ENCODE measurements at regions not wholly inside any gene's neighbourhood (a gene's known extent, or its start where the extent isn't known, plus 50 kb on each side); places are given as distances from the start of the nearest gene placed in this dataset.
A peak's percentile ranks its signal among the peaks of the same experiment; 100 is the strongest.
"Not testable (repeated sequence)": the region's sequence is repeated elsewhere in the genome, so short reads cannot be mapped to it uniquely, and the experiment has no call there.

GRCh38 chr7:79636849-79637248 is 183.4 kb upstream of the MAGI2 start:
- no peak for DNase-seq (ENCODE audit: low read depth)

GRCh38 chr7:79625921-79626320 is 172.5 kb upstream of the MAGI2 start:
- DNase-seq (ENCODE audit: low read depth): not testable (repeated sequence)

DNA sequence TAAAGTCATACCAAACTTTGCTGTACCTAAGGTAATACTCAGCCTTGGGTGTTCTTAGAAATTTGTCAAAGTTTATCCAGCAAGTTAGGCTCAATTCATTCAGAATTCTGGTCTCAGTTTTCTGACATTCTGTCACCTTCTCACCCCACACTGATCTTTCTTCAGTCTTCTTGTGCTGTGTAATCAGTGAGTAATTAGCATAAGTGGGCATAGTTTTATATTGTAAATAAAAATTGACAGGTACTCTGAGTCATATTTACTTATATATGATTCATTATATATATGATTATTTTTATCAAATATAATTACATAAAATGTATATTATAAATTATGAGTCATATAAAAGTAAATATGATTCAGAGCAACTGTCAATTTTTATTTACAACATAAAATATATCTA is 170.9 kb upstream of the MAGI2 start:
- no peak for DNase-seq (ENCODE audit: low read depth)

GRCh38 chr7:79622781-79623180 is 169.3 kb upstream of the MAGI2 start:
- DNase-seq (ENCODE audit: low read depth): no peak

DNA sequence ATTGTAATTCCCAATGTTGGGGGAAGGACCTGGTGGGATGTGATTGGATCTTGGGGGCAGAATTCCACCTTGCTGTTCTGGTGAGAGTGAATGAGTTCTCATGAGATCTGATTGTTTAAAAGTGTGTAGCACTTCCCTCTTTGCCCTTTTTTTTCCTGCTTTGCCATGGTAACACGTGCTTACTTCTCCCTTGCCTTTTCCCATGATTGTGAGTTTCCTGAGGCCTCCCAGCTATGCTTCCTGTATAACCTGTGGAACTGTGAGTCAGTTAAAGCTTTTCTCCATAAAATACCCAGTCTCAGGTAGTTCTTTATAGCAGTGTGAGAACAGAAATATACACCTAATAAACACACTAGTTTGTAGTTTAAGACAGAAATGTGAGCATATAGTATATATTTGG is 166.8 kb upstream of the MAGI2 start:
- DNase-seq (ENCODE audit: low read depth): no peak

DNA sequence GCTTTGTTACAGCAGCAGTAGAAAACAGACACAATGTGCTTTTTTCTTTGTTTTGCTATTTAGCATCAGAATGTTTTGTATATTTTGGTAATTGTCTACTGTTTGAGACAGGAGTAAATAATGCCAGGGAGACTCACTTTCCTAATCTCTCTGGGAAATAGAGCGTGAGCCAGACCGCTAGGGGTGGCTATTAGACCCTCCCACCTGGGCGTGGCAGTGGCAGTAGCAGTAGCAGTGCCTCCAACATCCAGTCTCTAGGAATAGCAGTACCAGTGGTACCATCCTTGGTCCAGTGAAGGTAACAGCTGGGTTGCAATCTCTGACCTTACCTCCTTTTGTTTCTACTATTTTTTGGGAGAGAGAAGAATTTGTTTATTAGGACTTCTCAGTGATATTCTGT is 165.7 kb upstream of the MAGI2 start:
- no peak for DNase-seq (ENCODE audit: low read depth)

DNA sequence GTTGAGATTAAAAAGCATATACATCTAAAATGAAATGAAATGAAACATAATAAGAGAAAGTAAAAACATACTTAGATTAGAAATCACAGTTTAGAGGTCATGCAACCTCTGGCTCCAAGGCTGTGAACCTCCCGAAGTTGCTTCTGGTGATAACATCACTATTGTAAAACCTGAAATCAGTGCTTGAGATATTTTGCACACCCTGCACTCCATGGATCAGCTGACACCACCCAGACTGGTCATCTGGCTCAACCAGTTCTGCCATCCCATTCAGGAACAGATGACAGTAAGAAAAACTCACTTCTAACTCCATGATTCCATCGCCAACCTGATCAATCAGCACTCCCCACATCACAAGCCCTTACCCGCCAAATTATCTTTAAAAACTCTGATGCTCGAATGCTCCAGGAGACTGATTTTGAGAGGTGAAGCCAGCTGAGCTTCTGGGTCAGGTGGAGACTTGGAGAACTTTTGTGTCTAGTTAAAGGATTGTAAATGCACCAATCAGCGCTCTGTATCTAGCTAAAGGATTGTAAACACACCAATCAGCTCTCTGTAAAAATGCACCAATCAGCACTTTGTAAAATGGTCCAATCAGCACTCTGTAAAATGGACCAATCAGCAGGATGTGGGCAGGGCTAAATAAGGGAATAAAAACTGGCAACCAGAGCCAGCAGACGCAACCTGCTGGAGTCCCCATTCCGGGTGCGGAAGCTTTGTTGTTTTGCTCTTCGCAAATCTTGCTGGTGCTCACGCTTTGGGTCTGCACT is 162.6 kb upstream of the MAGI2 start:
- no peak for DNase-seq (ENCODE audit: low read depth)

DNA sequence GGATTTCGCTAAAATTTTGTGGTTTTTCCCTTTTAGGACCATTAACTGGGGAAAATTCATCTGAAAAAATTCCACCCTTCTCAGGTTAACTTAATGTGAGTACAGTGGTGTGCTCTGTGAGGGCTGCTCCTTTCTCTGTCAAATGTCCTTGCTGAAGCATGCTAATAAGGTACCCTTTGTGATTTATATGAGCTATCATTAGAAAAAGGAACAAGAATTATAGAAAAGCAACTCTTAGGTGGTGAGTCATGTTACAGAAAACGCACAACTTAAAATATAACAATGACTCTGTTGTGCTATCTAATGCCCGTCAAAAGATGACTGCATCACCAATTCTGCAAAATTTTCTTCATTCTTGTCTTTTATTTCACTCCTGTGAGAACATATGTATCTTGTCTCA is 162.0 kb upstream of the MAGI2 start:
- peak; percentile 7 for DNase-seq (ENCODE audit: low read depth)

DNA sequence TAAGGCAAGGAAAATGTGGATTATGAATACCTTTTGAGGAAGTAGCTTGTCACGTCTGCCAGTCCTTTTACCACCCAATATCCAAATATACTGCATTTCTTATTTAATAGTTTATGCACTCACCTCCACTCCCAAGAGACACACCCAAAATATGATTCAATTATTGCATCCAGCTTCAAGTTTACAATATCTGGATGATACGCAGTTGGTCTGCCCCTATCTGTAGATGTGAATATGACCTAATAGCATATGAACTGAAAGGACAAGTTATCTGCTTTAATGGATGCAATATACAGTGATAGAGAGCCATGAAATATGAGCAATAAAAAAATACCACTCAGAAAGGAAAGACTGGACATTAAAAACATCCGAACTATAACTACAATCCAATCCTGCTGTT is 159.4 kb upstream of the MAGI2 start:
- no peak for DNase-seq (ENCODE audit: low read depth)

DNA sequence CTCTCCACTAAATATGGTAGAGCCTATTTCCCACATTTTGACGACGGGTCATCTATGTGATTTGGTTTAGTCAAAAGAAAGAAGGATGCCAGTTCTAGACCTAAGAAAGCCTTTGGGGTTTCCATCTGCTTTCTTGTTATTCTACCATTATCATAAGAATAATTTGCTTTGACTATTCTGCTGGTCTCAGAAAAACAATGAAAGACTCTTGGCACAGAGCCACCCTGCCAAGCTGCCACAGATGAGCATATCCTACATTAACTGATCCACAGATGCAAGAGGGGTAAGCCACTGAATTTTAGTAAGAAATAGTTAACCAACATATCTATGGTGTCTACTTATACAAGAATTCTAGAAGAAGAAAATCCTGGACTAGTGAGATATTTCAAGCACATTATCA is 158.6 kb upstream of the MAGI2 start:
- no peak for DNase-seq (ENCODE audit: low read depth)

DNA sequence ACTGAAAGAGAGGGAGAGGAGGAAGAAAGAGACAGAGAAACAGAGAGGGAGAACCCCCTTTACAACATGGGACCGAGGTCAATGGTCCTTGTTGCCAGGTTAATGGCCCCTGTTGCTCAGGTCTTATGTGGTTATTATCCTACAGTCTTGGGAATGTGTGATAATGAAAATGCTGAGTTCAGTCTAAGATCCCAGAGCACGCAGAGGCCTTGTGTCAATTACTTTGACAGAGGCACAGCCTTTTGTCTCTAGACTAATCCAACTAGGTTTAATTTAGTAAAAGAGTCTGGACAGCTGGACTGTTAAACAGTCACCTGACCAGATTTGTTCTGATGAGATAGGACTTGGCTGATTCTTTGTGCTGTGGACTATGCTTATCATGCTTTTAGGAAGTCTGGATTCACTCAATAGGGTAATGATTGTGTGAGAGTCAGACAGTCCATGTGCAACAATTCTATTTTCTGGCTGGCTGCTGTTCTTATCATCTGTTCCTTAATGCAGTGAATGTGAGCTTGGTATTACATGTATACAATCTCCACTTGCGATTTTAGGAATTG is 157.4 kb upstream of the MAGI2 start:
- DNase-seq (ENCODE audit: low read depth): no peak

- peak; percentile 15 for DNase-seq (ENCODE audit: low read depth)
Observed at GRCh38 chr7:79610313-79610712, 156.8 kb upstream of the MAGI2 start.

DNA sequence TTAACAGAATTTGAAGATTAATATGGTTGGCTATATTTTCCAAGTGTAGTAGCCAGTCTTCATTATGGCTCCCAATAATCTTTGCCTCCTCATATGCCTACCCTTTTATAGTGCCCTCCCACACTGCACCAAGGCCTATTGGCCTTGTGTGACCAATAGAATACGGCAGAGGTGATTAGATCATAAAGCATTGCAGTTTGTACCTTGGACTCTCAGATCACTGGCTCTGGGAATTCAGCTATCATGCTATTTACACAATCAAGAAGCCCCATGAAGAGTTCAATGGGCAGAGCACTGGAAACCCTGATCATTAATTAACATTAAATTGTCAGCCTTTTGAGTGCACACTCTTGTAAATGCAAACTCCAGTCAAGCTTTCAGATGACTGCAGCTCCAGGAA is 154.5 kb upstream of the MAGI2 start:
- no peak for DNase-seq (ENCODE audit: low read depth)

DNA sequence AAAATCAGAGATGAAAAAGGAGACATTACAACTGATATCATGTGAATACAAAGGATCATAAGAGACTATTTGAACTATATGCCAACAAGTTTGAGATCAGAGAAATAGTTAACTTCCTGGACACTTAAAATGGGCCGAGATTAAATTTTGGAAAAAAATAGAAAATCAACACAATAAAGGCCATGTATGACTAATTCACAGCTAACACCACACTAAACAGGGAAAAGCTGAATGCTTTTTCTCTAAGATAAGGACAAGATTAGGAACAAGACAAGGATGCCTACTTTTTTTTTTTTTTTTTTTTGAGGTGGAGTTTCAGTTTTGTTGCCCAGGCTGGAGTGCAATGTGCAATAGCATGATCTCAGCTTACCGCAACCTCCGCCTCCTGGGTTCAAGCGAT is 151.4 kb upstream of the MAGI2 start:
- no peak for DNase-seq (ENCODE audit: low read depth)

GRCh38 chr7:79598351-79598750 is 144.9 kb upstream of the MAGI2 start:
- no peak for DNase-seq (ENCODE audit: low read depth)

DNA sequence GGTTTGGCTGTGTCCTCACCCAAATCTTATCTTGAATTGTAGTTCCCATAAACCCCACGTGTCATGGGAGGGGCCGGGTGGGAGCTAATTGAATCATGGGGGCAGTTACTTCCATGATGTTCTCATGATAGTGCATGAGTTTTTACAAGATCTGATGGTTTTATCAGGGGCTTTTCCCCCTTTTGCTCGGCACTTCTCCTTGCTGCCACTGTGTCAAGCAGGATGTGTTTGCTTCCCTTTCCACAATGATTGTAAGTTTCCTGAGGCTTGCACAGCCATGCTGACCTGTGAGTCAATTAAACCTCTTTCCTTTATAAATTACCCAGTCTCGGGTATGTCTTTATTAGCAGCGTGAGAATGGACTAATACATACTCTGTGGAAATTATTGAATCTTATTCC is 141.2 kb upstream of the MAGI2 start:
- not testable (repeated sequence) for DNase-seq (ENCODE audit: low read depth)

- no peak for DNase-seq (ENCODE audit: low read depth)
Observed at GRCh38 chr7:79593866-79594301, 140.4 kb upstream of the MAGI2 start.

- DNase-seq (ENCODE audit: low read depth): no peak
Observed at GRCh38 chr7:79590916-79591623, 137.6 kb upstream of the MAGI2 start.

DNA sequence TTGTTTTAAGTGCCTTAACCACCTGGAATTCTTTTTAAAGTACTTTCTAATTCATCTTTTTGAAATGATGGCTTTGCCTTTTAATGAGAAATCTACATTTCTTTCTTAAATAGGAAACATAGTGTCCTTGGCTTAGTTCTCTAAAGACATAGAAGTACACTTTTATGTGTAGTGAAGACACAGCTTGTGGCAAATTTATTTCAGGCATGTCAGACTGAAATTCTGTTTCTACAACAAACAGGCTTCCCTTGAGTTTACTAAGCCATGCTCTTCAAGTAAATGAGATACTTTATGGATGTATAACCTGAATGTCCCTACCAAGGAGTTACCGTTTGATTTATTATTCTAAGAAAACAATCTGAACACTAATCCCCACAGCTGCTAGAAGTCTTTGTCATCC is 136.9 kb upstream of the MAGI2 start:
- peak; percentile 23 for DNase-seq (ENCODE audit: low read depth)

DNA sequence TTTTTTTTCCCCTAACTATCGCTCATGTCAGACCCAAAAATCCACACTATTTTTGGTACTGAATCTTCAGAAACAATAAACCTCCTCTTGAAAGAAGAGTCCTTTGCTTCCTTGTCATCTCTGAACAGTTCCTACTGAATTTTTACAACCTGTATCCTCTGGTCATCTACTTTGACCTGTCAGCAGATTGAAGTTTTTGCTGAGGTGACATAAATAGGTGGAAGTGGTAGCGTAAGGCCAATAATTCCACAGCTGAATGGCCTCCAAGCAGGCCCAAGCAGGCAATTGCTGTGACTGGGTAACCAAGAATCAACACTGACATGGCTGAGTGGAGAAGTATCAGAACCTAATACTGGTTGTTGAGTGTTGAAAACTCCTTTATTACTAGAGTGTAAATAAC is 117.4 kb upstream of the MAGI2 start:
- no peak for DNase-seq (ENCODE audit: low read depth)

DNA sequence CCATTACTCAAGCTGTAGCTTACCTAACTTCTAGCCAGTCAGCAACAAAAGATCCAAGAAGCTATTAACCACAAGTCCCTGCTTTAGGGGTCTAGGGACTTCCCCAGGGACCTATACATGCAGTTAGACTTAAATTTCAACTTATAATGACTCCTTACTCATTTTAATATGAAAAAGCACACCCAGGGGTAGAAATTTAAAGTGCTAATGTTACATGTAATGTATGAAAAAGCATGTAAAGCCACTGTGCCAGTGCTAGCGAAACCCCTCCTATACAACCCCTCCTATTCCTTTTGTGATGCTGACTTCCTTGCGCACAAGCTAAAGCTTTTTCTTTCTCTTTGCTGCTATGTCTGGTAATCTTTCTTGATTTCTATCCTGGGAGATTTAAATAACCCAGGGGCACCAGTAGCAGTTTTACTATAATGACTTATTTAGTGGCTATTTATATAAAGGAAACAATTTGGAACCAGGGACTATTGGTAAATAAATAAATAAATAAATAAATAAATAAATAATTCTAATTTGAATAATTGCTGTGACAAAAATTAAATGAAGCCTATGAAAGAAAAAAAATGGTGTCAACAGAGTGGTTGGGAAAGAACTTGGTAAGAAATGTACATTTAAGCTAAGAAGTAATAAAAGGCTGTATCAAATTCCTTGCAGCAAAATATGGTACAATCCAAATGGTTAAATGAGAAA is 110.5 kb upstream of the MAGI2 start:
- DNase-seq (ENCODE audit: low read depth): no peak

DNA sequence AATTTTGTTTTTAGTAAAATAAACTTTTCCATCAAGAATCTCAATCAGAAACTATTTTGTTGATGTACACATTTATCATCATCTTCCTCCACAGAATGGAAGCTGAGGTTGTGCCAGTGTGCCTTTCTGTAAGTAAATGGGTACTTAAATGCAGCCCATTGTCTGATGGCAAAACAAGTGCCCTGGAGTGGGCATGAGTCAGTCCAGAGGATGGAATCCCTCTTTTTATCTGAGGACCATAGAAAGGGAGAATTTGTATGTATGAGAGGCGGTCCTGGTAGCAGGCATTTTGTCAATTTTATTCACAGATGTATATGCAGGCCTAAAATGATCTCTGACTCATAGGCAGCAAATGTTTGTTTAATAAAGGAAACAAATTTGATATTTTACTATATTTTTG is 102.1 kb upstream of the MAGI2 start:
- no peak for DNase-seq (ENCODE audit: low read depth)

All from iris pigment epithelial cell (primary cell).